ENCODE measurements at regions not wholly inside any gene's neighbourhood (a gene's known extent, or its start where the extent isn't known, plus 50 kb on each side); places are given as distances from the start of the nearest gene placed in this dataset.
"Not testable (repeated sequence)": the region's sequence is repeated elsewhere in the genome, so short reads cannot be mapped to it uniquely, and the experiment has no call there.

DNA sequence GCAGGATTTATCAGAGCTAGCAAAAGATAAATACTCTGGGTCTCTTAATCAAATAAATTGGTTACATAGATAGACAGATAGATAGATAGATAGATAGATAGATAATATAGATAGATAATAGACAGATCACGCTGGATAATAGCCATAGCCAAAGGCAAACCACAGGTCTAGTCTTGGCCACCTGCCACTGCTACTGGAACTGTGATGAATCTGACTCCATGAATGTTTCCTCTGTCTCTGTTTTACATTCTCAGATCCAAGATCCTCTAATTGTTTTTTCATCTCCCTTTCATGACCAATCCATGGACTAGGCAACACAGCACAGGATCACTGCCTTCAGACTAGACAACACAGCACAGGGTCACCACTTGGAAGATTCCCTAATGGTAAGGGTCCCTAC lies 444.7 kb upstream of the NFIA start:
- DNase-seq, result no peak

DNA sequence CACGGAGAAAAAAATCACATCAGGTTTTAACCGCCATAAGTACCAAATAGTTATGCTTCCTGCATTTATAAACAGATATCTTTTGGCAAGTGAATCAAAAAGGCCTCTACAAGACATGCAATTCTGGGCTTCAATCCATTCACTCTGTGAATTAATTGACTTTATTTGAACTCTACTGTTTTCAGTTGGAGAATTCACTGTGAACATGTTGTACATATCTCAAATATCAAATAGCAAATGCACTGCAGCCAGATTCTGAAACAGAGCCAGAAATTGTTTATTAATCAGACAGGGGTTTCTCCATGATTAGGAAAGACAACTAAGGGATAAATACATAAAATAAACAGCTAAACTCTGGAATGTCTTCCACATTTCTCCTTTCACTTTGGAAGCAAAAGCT lies 445.4 kb upstream of the NFIA start:
- DNase-seq, result no peak

DNA sequence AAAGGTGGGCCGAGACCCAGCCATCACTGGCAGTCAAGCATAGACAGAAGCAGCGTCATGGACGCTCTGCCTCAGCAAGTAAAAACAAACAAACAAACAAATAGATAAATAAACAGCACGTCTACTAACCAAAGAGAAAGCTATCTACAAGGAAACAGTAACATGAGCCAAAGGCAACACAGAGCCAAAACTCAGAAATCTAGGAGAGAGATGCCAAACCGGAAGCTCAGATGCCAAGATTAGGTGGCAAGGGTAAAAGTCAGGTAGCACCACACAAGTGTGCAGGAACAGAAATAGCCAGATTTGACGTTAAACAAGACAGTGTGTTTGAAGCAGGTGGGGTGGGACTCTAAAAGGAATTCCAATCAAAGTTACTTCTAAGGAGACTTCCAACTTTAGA lies 448.3 kb upstream of the NFIA start:
- no peak for DNase-seq

DNA sequence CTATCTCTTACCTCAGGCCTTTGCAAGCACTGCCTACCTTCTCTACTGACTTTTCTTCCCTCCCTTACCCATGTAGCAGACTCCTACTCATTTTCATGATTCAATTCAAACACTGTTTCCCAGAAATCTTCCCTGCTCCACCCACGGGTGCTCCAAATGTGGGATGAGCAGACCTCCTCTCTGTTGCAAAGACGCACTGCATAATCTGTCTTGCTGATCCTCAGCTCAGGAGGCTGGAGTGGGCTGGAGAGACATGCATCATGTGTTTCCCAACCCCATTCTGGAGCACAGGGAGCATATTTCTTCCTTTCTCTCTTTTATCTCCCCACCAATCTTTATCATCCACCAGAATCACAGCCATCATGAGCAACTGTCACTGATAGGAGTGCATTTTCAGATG lies 459.9 kb upstream of the NFIA start:
- DNase-seq, result no peak

DNA sequence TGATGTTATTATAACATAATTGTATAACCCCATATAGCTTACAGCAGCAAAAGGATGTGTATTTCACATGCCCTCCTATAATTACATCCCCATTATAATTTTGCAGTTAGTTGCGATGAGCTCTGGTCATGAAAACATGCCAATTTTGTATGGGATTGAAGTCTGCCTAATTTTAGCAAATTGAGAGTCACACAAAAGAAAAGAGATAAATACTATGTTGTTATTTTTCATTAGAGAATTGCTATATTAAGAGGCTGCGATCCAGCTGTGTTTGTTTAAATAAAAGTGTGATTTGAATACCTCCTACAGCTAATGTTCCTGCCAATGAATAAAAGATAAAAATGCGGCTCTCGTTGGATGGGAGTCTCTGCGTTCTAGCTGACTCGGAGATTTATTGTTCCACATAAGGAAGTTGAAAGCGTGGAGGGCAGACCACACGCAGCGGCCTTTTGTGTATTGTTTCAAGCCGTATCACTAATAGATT lies 461.0 kb upstream of the NFIA start:
- peak in 1 of 2 donors; percentile 2 for DNase-seq

DNA sequence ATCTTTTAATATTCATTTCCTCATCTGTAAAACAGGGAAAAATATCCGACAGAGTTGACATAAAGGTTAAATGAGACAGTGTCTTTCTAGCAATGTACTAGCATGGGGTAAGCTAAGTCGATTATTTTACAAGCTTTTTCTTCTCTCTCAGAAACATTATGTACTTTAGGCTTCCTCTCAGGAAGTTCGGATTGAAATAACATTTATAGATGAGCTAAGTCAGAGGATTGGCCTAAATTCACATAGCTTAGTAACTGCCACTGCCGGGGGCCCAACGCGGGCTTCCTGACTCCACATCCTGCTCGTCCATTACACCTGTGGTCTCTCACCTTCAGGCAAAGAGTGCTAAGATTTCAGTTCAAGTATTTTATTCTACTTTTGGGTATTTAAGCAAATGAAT lies 462.3 kb upstream of the NFIA start:
- DNase-seq, result no peak

DNA sequence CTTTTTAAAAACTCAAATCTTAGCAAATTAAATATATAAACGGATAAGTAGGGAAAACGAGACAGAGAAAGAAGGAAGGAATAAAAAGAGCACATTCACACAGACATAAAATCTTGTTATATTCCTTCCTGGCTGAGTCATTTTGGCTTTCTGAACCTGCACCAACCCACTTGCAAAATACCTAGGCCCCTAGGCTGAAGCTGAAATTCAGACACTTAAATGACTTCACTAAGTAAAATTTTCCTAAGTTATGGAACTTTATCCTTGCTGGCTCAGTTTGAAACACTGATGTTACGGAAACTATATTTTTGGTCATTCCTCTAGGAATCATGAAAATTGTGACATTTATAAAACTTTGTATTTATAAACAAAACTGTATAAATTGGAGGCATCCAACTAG lies 462.8 kb upstream of the NFIA start:
- DNase-seq, result no peak

DNA sequence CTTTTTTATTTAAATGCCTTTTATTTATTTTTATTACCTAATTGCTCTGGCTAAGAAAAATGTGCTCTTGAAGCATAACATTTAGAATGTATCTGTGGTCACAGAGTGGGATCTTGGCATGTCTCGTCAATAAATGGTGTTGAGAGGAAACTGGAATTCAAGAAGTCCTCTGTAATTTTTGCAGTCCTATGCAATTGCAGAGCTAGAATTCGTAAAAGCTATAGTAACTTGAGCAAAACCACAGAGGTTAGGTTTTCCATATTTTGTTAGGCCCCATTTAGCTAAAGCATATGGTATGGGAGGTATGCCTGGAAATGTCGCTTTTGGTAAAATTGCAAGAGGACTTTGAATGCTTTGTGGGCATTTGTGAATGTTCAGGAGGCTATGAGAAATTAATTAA lies 466.7 kb upstream of the NFIA start:
- no peak for DNase-seq

DNA sequence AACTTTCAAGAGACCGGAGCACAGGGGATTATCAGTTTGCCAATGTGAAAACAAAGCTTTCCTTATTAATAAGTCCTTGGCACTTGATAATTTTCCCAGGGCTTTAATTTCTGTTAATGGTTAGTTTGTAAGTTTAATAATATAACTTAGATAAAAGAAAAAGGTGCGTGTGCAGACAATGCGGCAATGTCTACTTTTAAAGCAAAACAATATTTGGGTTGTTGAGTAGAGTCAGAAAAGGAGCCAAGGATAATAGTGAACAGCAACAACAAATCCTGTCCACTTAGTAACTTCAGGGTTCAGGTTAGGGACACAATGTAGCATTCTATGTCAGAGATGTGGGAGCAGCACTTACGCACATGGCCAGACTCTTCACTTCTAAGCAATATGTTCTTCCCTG lies 469.6 kb upstream of the NFIA start:
- no peak for DNase-seq

DNA sequence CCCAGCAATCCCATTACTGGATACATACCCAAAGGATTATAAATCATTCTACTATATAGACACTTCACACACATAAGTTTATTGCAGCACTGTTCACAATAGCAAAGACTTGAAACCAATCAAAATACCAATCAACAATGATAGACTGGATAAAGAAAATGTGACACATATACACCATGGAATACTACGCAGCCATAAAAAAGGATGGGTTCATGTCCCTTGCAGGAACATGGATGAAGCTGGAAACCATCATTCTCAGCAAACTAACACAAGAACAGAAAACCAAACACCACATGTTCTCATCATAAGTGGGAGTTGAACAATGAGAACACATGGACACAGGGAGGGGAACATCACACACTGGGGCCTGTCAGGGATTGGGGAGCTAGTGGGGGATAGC lies 475.4 kb upstream of the NFIA start:
- DNase-seq, result not testable (repeated sequence)

DNA sequence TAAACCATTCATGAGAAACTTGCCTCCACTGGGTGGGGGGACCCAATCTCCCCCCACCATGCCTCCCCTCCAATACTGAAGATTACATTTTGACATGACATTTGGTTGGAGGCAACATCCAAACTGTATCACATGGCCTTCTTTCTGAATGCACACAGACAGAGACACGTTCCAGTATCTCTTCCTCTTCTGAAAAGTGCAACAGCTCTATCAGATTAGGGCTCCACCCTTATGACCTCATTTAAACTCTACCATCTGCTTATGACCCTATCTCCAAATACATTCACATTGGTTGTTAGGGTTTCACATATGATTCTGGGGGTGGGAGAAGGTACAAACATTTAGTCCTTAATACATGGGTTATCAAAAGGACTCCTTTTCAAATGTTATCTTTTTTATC lies 481.8 kb upstream of the NFIA start:
- no peak for DNase-seq

DNA sequence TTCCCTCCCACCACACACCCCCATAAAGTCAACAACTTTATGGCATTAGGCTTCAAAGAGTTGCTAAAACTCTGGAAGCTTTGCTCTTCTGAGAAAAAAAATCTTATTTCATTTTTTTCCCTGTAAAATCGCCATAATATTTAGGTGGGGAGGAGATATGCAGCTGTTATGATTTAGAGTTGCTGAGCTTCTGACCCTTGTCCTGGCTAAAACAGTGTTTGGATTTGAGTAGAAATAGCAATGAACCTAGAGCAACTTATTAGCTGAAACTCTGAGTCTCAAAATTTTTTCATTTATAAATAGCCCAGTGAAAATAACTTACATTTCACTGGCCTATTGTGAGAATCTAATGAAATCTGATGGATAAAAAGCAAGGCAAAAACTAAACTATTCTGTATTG lies 482.8 kb upstream of the NFIA start:
- DNase-seq, result no peak

DNA sequence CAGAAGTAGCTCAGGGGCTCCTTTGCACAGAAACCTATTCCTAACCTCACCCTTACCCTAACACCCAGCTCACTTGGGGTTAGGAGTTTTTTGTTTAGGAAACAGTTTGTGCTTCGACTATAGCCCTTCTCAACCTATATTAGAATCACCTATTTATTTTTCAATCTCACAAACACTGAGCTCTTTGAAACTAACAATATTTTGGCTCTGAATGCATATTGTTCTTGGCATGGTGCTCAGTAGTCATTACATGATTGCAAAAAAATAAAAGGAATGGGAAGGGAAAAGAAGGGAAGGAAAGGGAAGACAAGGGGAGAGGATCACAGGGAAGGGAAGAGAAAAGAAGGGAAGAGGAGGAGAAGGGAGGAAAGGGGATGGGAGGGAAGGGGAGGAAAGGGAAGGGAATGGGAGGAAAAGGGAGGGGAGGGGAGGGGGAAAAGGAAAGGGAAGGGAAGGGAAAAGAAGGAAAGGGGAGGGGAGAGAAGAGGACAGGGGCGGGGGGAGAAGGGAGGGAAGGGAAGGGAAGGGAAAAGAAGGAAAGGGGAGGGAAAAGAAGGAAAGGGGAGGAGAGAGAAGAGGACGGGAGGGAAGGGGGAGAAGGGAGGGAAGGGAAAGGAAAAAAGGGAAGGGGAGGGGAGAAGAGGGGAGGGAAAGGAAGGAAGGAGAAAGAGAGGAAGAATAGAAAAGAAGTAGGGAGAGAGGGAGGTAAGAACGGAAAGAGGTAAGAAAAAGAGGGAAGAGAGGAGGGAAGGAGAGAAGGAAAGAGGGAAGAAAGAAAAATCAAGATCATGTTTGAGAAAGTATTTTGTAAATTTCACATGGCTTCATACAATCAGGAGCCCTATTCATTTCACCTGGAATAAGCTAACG lies 484.1 kb upstream of the NFIA start:
- DNase-seq, result no peak

DNA sequence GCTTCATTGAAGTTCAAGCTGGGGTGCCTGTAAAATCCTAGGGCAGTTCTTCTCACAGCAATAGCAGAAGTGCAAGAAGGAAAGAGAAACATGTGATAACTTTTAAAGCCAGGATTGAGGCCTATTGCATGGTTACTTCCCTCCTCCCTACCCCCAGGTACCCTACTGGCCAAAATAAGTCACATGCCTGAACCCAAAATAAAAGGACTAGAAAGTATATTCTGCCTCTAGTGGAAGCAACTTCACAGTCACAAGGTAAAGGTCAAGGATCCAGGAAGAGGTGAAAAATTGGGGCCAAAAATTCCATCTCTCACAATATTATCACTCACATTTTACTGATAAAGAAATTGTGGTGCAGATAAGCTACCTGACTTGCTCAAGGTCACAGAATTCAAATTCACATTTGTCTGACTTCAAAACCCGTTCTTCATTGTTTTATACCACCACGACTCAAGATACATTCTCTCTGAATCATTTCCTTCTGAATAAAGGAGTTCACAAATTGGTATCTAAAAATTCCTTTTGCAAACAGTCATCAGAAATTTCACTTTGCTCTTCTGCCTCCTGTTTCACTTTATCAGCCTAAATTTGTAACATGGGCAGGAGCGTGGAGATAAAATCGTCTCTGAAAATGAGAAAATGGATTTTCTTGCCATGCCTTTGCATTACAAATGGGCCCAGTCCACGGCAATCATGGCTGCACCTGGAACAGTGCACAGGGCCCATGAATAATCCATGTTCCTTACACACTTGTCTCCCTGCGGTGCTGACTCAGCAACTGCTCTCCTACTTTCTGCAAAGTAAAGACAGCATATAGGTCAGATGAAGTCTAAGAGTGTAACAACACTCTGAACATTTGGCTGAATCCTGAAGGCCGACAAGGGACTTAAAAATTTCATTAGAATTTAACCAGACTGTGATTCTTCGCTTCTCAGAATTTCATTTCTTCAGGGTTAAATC lies 485.3 kb upstream of the NFIA start:
- no peak for DNase-seq

DNA sequence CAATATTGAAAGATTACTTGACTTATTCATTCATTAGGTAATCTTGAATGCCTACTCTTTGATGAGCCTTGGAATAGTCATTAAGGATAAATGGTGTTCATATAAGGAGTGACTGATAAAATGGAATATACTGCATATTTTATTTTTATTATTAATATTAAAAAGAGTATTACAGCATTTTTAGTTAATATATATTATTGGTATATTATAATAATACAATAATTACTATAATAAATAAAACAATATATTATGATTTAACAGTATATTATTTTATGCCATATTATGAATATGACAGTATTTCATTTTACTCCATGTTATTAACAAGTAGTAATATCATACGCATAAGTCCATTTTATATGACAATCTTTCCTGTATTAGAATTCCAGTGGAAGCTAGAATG lies 490.8 kb upstream of the NFIA start:
- no peak for DNase-seq

DNA sequence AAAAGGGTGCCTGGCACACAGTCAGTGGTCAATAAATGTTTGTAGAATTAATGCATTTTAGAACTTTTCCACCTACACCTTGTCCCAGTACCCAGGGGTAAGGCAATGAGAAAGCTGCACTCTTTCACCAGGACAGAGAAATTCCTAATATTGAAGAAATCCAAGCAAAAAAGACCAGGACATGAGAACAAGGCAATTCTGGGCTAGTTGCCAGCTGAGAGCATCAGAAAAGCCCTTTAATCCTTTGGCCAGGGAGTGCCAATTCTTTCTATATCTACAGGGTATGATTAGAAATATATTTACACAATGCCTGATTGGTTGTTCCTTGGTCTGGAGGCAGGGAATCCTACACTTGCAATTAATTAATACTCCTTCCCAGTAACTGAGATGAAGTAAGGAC lies 492.4 kb upstream of the NFIA start:
- no peak for DNase-seq

DNA sequence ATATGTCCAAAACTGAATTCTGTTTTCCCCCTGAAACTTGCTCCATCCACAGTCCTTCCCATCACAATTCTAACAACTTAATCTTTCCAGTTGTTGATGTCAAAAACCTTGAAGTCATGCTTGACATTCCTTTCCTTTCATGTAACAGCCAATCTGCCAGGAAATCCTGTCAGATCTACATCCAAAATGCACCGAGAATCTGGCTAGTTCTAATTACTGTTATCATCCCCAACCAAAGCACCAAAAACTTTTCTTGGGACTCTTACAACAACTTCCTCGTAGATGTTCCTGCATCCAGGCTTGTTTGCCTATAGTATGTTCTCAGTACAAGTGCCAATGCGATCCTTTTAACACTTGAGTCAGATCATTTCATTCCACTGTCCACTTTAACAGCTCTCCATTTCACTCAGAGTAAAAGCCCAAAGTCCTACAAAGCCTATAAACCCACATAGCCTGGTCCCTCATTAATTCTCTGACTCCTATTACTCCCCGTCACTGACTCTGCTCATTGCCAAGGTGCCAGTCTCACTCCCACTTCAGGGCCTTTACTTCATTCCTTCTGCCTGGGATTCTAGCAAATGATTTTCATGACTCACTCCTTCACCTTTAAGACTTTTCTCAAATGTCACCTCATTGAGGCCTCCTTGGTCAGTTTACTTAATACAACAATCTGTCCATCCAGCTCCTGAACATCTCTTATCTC lies 493.2 kb upstream of the NFIA start:
- DNase-seq, result no peak

DNA sequence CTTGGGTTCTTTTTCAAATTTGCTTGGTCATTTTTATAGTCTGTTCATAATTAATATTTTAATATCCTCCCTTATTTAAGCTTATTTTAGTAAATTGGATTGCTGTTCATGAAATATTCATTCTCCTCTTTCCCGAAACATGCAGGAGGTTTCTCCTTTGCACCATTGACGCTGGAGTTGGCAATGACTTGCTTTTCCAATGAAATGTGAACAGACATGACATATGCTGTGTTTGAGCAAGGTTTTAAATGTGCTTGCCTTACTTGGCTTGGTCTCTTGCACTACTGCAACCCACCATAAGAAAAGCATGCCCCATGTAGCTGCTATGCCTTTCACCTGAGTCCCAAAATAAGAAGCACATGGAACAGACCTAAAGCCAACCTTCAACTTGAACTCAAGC lies 498.0 kb upstream of the NFIA start:
- no peak for DNase-seq

DNA sequence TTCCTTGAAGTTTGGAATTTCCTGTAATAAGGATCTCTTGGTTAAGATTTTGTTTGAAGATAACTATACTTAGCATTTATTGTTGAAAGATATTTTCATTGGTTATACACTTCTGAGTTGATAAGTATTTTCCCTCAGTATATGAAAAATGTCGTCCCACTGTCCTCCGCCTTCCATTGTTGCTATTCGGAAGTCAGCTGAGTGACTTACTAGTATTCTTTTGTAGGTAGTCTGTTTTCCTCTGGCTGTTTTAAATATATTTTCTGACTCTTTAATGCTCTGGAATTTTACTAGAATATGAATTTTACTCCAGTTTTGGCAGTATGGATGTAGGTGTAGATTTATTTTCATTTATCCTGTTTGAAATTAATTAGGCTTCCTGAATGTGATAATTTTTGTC lies 498.7 kb upstream of the NFIA start:
- no peak for DNase-seq

DNA sequence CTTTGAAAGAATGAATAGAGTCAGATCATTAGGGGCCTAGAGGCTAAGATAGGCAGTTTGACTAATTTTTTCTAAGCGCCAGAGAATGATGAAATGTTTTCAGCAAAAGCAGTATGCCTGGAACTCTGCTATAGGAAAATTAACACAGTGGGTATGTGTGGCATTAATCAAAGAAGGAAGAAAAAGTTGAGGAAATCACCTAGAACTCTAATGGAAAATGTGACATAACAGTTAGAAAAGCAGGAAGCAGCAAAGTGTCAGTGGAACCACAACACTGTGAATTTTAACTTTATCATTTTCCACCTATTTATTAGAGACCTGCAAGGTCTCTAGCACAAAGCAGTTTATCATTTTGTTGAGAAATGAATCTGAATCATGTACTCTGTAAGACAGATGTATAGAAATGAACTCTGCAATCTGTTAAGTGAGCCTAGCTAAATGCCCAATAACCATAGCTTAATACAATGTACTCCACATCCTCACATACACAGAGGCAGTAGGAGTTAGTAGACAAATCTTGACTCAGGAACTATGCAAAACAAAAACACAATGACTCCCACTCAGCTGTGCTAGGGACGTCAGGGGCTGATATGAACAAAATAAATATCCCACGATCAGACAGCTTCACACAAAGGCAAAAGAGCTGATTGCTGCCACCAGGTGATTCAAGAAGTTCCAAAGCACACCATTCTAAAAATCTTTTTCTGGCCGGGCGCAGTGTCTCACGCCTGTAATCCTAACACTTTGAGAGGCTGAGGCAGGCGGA lies 500.7 kb upstream of the NFIA start:
- peak in 1 of 2 donors; percentile 10 for DNase-seq

DNA sequence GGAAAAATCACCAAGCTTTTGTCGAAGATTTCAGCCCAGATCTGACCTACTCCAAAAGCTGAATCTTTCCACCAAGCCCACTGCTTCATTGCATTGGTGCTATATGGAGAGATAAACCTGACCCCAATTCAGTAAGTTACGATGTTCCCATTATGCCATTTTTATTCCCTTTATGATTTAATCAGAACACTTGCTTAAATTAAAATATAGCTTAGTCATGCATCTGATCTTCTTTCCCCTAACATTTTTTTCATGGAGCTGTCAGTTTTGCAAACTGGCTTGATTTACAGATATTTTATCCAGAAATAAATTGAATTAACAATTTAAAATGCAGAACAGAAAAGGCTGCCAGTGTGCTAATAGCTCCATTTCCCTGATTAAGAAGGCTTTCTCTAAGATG lies 503.5 kb upstream of the C1orf87 start:
- no peak for DNase-seq

DNA sequence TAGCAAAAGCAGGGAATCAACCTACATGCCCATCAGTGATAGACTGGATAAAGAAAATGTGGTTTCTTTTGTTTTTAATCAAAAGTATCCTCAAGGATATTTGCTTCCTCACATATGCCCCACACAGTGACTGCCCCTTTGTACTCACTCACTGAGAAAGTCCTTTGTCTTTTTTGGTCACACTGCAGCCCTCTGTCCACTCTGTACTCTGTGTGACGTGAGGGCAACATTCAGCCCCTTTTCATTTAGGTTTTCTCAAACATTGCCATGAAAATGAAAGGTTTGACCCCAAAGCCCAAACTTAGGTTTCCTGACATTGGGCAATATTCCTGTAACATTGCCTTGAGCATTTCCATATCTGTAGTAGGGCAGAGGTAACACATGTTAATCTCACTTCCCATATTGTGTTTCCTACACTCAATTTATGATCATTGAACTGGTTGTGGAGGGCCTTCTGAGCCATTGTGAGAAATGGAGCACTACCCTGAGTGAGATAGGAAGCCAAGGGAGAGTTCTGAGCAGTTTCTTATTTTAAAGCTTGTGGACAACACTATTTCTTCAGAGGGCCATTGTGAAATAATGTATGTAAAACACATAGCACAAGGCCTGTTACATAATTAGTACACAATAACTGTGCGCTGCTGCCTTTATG lies 501.9 kb upstream of the C1orf87 start:
- DNase-seq, result peak; percentile 49 to 57
